Lung (tissue), 11 donors: ENCODE measurements at regions not wholly inside any gene's neighbourhood (a gene's known extent, or its start where the extent isn't known, plus 50 kb on each side); places are given as distances from the start of the nearest gene placed in this dataset.

Experiments used
- ATAC-seq: fragments of 200-7000 bp; cut with Tn5 transposase; one replicate; pipeline ENCODE4 v1.9.1; 2020; ENCODE audit warnings: moderate number of reproducible peaks; ENCODE audit not compliant: insufficient read depth, low FRiP score
- DNase-seq, 3 donors: peaks; one replicate each; pipeline ENCODE4 v3.0.0-alpha.2; 2013 to 2017
- H3K27ac ChIP-seq, 2 donors: one replicate each; pipeline ENCODE4 v1.5.1; 2013; ENCODE audit warnings: mild to moderate bottlenecking in 2 of 2, moderate library complexity in 2 of 2, control low read depth in 1 of 2, inconsistent platforms in 1 of 2, low read depth in 1 of 2, low read length in 1 of 2
- H3K27me3 ChIP-seq, 3 donors: one replicate each; pipeline ENCODE4 v1.5.1; 2013; ENCODE audit warnings: low read length in 2 of 3; ENCODE audit not compliant: control insufficient read depth in 3 of 3, insufficient read depth in 3 of 3
- H3K36me3 ChIP-seq, 4 donors: one replicate each; pipeline ENCODE4 v1.5.1; 2013; ENCODE audit warnings: low read length in 4 of 4, mild to moderate bottlenecking in 1 of 4, moderate library complexity in 1 of 4; ENCODE audit not compliant: control insufficient read depth in 4 of 4, insufficient read depth in 4 of 4
- H3K4me1 ChIP-seq, 5 donors: one replicate each; pipeline ENCODE4 v1.5.1; 2013; ENCODE audit warnings: low read length in 5 of 5, mild to moderate bottlenecking in 2 of 5, moderate library complexity in 1 of 5; ENCODE audit not compliant: control insufficient read depth in 5 of 5, insufficient read depth in 5 of 5
- H3K4me3 ChIP-seq: one replicate; pipeline ENCODE4 v1.5.1; 2013; ENCODE audit warnings: mild to moderate bottlenecking, control low read depth, moderate library complexity
- H3K9ac ChIP-seq, 2 donors: one replicate each; pipeline ENCODE4 v1.5.1; 2013; ENCODE audit warnings: low read length in 2 of 2, control low read depth in 1 of 2; ENCODE audit not compliant: insufficient read depth in 1 of 2
- H3K9me3 ChIP-seq, 4 donors: one replicate each; pipeline ENCODE4 v1.5.1; 2013; ENCODE audit warnings: low read length in 3 of 4, mild to moderate bottlenecking in 1 of 4, moderate library complexity in 1 of 4; ENCODE audit not compliant: control insufficient read depth in 4 of 4, insufficient read depth in 3 of 4
- CTCF ChIP-seq: IDR thresholded peaks from 2 replicates; pipeline ENCODE4 v1.5.1; 2012; ENCODE audit warnings: mild to moderate bottlenecking; ENCODE audit errors: control extremely low read depth, extremely low read depth
- WGBS, 2 donors: extraction: QIAGEN DNeasy Blood & Tissue Kit; methylation state at CpG; one replicate each; pipeline ENCODE4 v1.1.7; 2013; 5-methylcytosine and 5-hydroxymethylcytosine counted together
- donor health status: control.
- donor health status: control.
- donor health status: Bipolar disorder and iron deficiency.
- donor health status: healthy.
- donor health status: DM: yes; HTN: yes; CAD: no.

- DNase-seq, result no peak
- peaks cover 0 to 6% (median 4%) of the 10 kb centered on the region in 5 donors for H3K4me1 ChIP-seq
- WGBS, 2 donors, result 52 to 71% methylated on average over 3 of the region's 3 CpGs
- no peak overlapping the region for H3K27ac ChIP-seq
- H3K9ac ChIP-seq, result no peak overlapping the region
- no peaks in the 10 kb centered on the region for H3K27me3 ChIP-seq
- no peak for TF ChIP-seq CTCF
- H3K4me3 ChIP-seq, result no peak overlapping the region
- ATAC-seq, result no peak
- no peaks in the 10 kb centered on the region for H3K36me3 ChIP-seq
- no peaks in the 10 kb centered on the region for H3K9me3 ChIP-seq
Measured at GRCh38 chr2:48126162-48126561, 188.3 kb upstream of the FOXN2 start.

- no peak overlapping the region for H3K27ac ChIP-seq
- no peaks in the 10 kb centered on the region for H3K9me3 ChIP-seq
- no peak overlapping the region for H3K4me3 ChIP-seq
- DNase-seq (no peak), ATAC-seq (no peak)
- WGBS, 2 donors, result 71 to 79% methylated on average over 4 of the region's 4 CpGs
- H3K36me3 ChIP-seq, result no peaks in the 10 kb centered on the region
- H3K4me1 ChIP-seq, result peaks cover 0 to 18% (median 8%) of the 10 kb centered on the region in 5 donors
- no peaks in the 10 kb centered on the region for H3K27me3 ChIP-seq
- H3K9ac ChIP-seq, result no peak overlapping the region
- no peak for TF ChIP-seq CTCF
Measured at GRCh38 chr2:48127612-48128191, 186.8 kb upstream of the FOXN2 start.

GRCh38 chr2:48129293-48129950 is 185.1 kb upstream of the FOXN2 start:
- no peak overlapping the region for H3K9ac ChIP-seq
- WGBS, 2 donors, result 76 to 97% methylated on average over 1 of the region's 1 CpG

More at GRCh38 chr2:48129293-48129950, 185.1 kb upstream of the FOXN2 start:
- TF ChIP-seq CTCF, result no peak
- Histone ChIP-seq H3K9me3 (no peaks in the 10 kb centered on the region), H3K27ac (no peak overlapping the region), H3K36me3 (no peaks in the 10 kb centered on the region), H3K27me3 (no peaks in the 10 kb centered on the region), H3K4me1 (peaks cover 0 to 18% (median 8%) of the 10 kb centered on the region in 5 donors), H3K4me3 (no peak overlapping the region)
- ATAC-seq (no peak), DNase-seq (no peak)
